Ovary (tissue), 7 donors: ENCODE measurements at regions not wholly inside any gene's neighbourhood (a gene's known extent, or its start where the extent isn't known, plus 50 kb on each side); places are given as distances from the start of the nearest gene placed in this dataset.
"Not testable (repeated sequence)": the region's sequence is repeated elsewhere in the genome, so short reads cannot be mapped to it uniquely, and the experiment has no call there.

Source experiments
- DNase-seq, 5 donors: peaks; one replicate each; pipeline ENCODE4 v3.0.0-alpha.2; 2019 to 2020
- H3K27ac ChIP-seq, 2 donors: fragments of 200-600 bp; one replicate each; pipeline versions ENCODE4 v1.5.1 to v1.8.0; 2019 to 2022
- H3K27me3 ChIP-seq: fragments of 200-600 bp; one replicate; pipeline ENCODE4 v1.8.0; 2022
- H3K36me3 ChIP-seq: fragments of 200-600 bp; sonication (generic); one replicate; pipeline ENCODE4 v1.5.1; 2019
- H3K4me1 ChIP-seq: one replicate; pipeline ENCODE4 v1.8.1; 2013; ENCODE audit warnings: mild to moderate bottlenecking, moderate library complexity; ENCODE audit not compliant: insufficient read depth
- H3K4me3 ChIP-seq: fragments of 200-600 bp; sonication (generic); one replicate; pipeline ENCODE4 v1.5.1; 2017
- H3K9me3 ChIP-seq, 2 donors: fragments of 200-600 bp in 1 of 2; sonication (generic) in 1 of 2; one replicate each; pipeline versions ENCODE4 v1.5.1 to v1.8.1; 2013 to 2019; ENCODE audit warnings: mild to moderate bottlenecking in 1 of 2, moderate library complexity in 1 of 2
- EP300 ChIP-seq: sonication (generic); formaldehyde crosslinking; IDR thresholded peaks from one replicate; pipeline ENCODE4 v1.6.1; 2017; ENCODE audit warnings: antibody characterized with exemption
- POLR2A ChIP-seq: fragments of 450-650 bp; IDR thresholded peaks from one replicate; pipeline ENCODE4 v1.6.1; 2017; ENCODE audit warnings: antibody characterized with exemption, mild to moderate bottlenecking, moderate library complexity
- WGBS, 3 donors: extraction: QIAGEN DNeasy Blood & Tissue Kit in 1 of 3; methylation state at CpG; one replicate each; pipeline versions ENCODE4 v1.1.5 to v1.1.7; 2013 to 2017; 5-methylcytosine and 5-hydroxymethylcytosine counted together
- intact Hi-C, 4 donors: fragments of 100-400 bp; cut with DNase I; formaldehyde crosslinking; loops; one replicate each; pipeline versions ENCODE4 v1.11.0 to v1.15.1; 2022 to 2023
- TF ChIP-seq, protein P1 (sequence below), 3 donors: fragments of 450-650 bp in 2 of 3; fragments of 200-600 bp in 1 of 3; IDR thresholded peaks; one replicate each; pipeline versions ENCODE4 v1.5.1 to v1.8.0; 2016 to 2022; ENCODE audit warnings: antibody characterized with exemption in 3 of 3, mild to moderate bottlenecking in 1 of 3
- donor health status: DM: no; HTN: no; CAD: no; lungs with moderate emphysema.
- donor health status: DM: no; HTN: no; CAD: no.
- donor health status: Bipolar disorder and iron deficiency.
- donor health status: DM: no; HTN: no; CAD: no.
- donor health status: DM: yes; HTN: yes; CAD: no.

DNA sequence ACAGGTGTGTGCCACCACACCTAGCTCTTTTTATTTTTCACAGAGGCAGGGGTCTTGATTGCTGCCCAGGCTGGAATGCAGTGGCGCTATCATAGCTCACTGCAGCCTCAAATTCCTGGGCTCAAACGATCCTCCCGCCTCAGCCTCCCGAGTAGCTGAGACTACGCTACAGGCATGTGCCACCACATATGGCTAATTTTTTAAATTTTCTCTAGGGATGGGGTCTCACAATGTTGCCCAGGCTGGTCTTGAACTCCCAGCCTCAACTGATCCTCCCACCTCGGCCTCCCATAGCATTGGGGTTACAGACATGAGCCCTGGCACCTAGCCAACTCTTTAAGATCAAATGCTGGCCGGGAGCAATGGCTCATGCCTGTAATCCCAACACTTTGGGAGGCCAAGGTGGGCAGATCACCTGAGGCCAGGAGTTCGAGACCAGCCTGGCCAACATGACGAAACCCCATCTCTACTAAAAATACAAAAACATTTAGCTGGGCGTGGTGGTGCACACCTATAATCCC, 50.6 kb upstream of the MYL10 start:
- H3K4me1 ChIP-seq, H3K27me3 ChIP-seq, H3K9me3 ChIP-seq, H3K4me3 ChIP-seq, H3K36me3 ChIP-seq, DNase-seq, H3K27ac ChIP-seq: not testable (repeated sequence)
- intact Hi-C loops = loop anchor here in 1 of 4 donors (10.0 kb wide), 2 partner anchors 135 to 595 kb away; partner anchors contain the start of gene CUX1
- 93 to 96% (median 94%) methylated on average over 10 of the region's 10 CpGs for WGBS, 3 donors

DNA sequence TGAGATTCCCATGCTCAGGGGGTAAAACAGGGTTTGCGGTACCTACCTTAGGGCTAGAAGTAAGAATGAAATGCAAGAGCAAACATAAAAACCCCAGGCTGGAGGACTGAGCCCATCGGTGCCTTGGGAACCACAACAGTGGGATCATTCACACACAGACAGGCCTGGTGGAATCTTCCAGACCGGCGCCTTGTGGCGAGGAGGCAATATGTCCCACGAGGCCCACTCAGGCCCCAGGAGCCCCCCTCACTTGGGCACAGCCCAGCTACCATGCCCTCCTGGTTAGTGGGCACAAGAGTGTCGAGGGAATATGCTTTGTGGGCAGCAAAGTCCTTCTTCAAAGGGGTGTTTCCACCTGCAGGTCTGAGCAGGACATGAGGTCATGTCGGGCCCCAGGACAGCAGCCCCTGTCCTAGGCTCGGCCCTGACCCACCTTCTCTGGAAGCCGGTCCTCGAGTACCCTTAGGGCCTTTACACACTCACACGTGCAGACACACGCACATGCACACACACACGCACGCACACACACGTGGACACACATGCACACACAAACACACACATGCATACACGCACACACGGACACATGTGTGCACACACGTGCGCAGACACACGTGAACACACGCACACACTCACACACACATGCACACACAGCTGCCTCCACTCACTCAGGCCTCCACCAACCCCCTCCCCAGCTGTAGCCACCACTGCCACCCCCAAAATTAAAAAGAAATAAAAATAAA, 51.5 kb upstream of the MYL10 start:
- Histone ChIP-seq H3K4me1 (peaks cover 4% of the 10 kb centered on the region), H3K9me3 (no peaks in the 10 kb centered on the region), H3K27ac (no peak overlapping the region), H3K36me3 (no peaks in the 10 kb centered on the region), H3K27me3 (no peaks in the 10 kb centered on the region), H3K4me3 (no peak overlapping the region)
- whole genome bisulfite sequencing, 3 donors = 77 to 80% (median 79%) methylated on average over 22 of the region's 22 CpGs
- DNase-seq = no peak
- TF ChIP-seq EP300 = no peak
- no peak for TF ChIP-seq POLR2A
- TF ChIP-seq, protein P1, sequence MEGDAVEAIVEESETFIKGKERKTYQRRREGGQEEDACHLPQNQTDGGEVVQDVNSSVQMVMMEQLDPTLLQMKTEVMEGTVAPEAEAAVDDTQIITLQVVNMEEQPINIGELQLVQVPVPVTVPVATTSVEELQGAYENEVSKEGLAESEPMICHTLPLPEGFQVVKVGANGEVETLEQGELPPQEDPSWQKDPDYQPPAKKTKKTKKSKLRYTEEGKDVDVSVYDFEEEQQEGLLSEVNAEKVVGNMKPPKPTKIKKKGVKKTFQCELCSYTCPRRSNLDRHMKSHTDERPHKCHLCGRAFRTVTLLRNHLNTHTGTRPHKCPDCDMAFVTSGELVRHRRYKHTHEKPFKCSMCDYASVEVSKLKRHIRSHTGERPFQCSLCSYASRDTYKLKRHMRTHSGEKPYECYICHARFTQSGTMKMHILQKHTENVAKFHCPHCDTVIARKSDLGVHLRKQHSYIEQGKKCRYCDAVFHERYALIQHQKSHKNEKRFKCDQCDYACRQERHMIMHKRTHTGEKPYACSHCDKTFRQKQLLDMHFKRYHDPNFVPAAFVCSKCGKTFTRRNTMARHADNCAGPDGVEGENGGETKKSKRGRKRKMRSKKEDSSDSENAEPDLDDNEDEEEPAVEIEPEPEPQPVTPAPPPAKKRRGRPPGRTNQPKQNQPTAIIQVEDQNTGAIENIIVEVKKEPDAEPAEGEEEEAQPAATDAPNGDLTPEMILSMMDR (IDR thresholded peaks at IDR 0.05) = no peak
- intact Hi-C loops = loop anchor here in 1 of 4 donors (10.0 kb wide), 2 partner anchors 134 to 594 kb away; partner anchors contain the start of gene CUX1

DNA sequence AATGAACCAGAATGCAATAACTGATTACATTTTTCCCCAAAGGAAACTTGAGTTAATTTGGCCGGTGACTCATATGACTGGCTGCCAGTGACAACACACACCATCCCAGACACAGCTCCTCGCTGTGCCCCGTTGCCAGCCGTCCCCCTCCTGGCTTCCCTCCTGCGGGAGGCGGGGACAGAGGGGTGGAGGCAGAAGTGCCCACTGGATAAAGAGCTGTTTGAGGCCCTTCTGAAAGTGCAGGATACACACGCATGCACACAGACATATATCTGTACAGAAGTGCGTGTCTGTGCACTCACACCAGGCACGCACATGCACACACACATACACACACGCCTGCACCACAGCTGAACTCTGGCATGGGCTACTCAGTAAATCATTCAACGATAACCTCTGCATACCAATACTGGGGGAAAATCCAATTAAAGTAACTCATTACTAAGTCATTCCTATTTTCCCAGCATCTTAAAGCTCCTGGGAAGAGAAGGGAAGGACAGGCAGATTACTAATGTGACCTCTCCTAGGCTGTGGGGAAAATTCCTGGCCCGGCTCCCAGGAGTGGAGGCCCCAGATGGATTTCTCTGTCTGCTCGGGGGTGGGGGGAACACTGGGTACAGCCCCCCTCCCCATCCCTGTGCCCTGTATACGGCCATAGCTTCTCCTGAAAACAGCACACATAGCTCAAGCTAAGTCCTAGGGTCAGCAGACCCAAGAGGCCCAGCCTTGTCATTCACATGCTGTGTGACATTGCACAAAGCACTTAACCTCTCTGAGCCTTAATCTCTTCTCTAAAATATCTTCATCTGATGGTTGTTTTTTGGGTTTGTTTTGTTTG, 52.3 kb upstream of the MYL10 start:
- Histone ChIP-seq H3K27me3 (no peaks in the 10 kb centered on the region), H3K27ac (no peak overlapping the region), H3K36me3 (no peaks in the 10 kb centered on the region), H3K4me1 (peaks cover 4% of the 10 kb centered on the region), H3K9me3 (no peaks in the 10 kb centered on the region), H3K4me3 (no peak overlapping the region)
- peak in 4 of 5 donors; percentile 11 to 51 (median 38) for DNase-seq
- 5 to 7% (median 6%) methylated on average over 14 of the region's 14 CpGs for WGBS, 3 donors
- intact Hi-C loops = loop anchor here in 1 of 4 donors (10.0 kb wide), 2 partner anchors 133 to 593 kb away; partner anchors contain the start of gene CUX1
- TF ChIP-seq, protein P1 (IDR thresholded peaks at IDR 0.05) = no peak
- no peak for TF ChIP-seq EP300
- no peak for TF ChIP-seq POLR2A

DNA sequence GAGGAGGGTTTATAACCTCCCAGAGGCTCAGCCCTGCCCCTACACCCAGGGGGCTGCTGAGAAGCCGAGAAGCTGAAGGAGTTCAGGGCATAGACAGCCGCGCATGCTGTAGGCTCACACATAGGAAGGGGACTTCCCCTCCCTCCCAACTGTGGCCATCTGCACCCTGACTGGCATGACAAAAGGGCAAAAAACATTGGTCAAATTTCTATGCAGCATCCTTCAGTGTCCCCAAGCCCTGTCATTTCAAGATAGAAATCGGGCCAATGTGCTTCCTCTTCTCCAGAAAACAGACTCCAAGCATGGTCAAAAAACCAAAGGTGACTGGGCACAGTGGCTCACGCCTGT, 55.9 kb upstream of the MYL10 start:
- Histone ChIP-seq H3K27ac (no peak overlapping the region), H3K27me3 (no peaks in the 10 kb centered on the region), H3K4me3 (no peak overlapping the region), H3K4me1 (peaks cover 9% of the 10 kb centered on the region), H3K36me3 (no peaks in the 10 kb centered on the region), H3K9me3 (no peaks in the 10 kb centered on the region)
- intact Hi-C loops = loop anchor here (5.0 to 10.0 kb wide), 5 partner anchors 127 to 590 kb away; partner anchors contain the start of gene CUX1 (in 2 of the 4)
- TF ChIP-seq, protein P1 (IDR thresholded peaks at IDR 0.05) = no peak
- TF ChIP-seq EP300 = no peak
- TF ChIP-seq POLR2A = no peak
- WGBS, 3 donors = 79 to 88% (median 82%) methylated on average over 5 of the region's 5 CpGs
- DNase-seq = no peak
